ENCODE measurements at regions not wholly inside any gene's neighbourhood (a gene's known extent, or its start where the extent isn't known, plus 50 kb on each side); places are given as distances from the start of the nearest gene placed in this dataset.

DNA sequence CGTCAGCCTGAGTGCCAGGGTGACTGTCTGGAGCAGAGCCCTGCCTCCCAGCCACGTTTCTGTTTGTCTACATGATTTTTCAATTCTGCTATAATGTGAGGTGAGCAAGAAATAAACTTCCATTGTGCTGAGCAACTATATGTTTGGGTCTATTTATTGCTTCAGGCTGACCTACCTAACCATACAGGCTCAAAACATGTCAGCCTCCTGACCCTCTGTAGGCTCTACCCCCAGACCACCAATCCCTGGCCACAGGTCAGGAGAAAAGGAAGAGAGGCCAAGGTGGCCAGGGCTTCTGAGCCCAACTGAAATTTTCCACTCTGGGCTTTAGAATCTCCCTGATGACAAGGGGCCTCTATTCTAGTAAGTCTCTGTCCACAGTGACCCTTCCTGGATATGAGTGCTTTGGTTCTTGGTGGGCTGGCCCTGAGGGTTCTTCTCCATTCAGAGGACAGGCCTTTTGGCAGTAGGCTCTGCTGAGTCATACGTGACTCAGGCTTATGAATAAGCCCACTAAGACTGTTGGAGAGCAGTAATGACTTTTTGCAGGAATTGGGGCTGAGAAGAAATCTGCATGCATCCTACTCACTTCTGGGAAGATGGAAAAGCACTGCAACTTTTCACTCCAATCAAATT lies 117.2 kb upstream of the TBCA start:
- Histone ChIP-seq H3K79me2 (ENCODE audit: insufficient read depth, low read length) (no peaks in the 10 kb centered on the region), H3K4me1 (ENCODE audit: insufficient read depth, low read length) (peaks cover 17% of the 10 kb centered on the region), H3K4me2 (ENCODE audit: insufficient read depth, low read length) (peak overlapping the region; percentile 30), H3K27me3 (ENCODE audit: insufficient read depth, low read length) (no peaks in the 10 kb centered on the region), H3K36me3 (ENCODE audit: insufficient read depth, low read length) (no peaks in the 10 kb centered on the region), H3K27ac (ENCODE audit: low read depth, low read length) (peak overlapping the region; percentile 89), H3K9me3 (ENCODE audit: low read depth, low read length) (no peaks in the 10 kb centered on the region), H2AFZ (ENCODE audit: low read length) (peak overlapping the region; percentile 79), H4K20me1 (ENCODE audit: insufficient read depth, low read length) (no peaks in the 10 kb centered on the region), H3K4me3 (ENCODE audit: insufficient read depth, low read length) (no peak overlapping the region)
- TF ChIP-seq, protein P1, sequence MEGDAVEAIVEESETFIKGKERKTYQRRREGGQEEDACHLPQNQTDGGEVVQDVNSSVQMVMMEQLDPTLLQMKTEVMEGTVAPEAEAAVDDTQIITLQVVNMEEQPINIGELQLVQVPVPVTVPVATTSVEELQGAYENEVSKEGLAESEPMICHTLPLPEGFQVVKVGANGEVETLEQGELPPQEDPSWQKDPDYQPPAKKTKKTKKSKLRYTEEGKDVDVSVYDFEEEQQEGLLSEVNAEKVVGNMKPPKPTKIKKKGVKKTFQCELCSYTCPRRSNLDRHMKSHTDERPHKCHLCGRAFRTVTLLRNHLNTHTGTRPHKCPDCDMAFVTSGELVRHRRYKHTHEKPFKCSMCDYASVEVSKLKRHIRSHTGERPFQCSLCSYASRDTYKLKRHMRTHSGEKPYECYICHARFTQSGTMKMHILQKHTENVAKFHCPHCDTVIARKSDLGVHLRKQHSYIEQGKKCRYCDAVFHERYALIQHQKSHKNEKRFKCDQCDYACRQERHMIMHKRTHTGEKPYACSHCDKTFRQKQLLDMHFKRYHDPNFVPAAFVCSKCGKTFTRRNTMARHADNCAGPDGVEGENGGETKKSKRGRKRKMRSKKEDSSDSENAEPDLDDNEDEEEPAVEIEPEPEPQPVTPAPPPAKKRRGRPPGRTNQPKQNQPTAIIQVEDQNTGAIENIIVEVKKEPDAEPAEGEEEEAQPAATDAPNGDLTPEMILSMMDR (IDR thresholded peaks at IDR 0.05; ENCODE audit: extremely low read depth, low read depth, low read length): no peak
- peak; percentile 94 for DNase-seq (ENCODE audit: insufficient read length, low spot score, missing footprints)

DNA sequence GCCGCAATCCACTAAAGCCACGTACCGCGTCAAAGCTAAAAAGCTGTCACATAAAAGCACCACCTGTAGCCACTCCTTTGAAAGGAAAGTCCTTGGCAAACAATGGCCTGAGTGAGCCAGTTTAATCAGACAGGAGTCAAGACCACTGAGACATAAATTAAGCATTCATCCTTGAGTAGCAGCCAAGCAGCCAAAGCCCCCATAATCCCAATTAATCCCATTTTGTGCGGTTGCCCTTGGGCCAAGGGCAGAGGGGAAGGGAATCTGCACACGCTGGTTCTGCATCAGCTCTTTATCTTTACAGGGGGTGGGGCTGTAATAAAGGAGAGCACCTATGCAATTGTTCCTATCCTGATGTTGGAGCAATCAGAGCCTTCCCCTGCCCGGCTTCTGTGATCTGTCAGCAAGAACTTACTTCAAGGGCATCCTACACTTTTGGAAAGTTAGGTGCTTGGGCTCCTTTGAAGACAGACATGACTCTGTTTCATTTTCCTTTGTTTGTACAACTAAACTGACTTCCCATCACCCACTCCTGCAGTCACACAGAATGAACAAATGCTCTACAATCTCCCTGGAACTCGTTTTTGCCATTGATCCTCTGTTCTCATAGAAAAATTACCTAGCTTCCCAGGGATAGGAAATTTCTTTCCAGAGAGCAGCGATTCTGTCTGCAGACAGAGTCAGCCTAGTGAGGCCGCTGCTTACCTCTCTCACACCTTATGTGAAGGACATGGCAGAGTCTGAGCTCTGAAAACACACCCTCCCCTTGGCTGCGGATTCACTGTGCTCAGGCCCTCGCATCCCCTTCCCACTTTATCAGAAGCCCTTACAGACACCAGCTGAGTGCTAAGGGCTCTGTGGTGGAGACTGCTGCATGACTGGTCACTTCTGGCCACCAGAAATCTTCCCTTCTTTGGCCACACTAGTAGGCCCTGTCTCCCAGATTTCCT lies 116.2 kb upstream of the TBCA start:
- no peaks in the 10 kb centered on the region for H3K9me3 ChIP-seq (ENCODE audit: low read depth, low read length)
- no peaks in the 10 kb centered on the region for H3K36me3 ChIP-seq (ENCODE audit: insufficient read depth, low read length)
- no peak for DNase-seq (ENCODE audit: insufficient read length, low spot score, missing footprints)
- H3K79me2 ChIP-seq (ENCODE audit: insufficient read depth, low read length): no peaks in the 10 kb centered on the region
- no peak overlapping the region for H3K4me2 ChIP-seq (ENCODE audit: insufficient read depth, low read length)
- H2AFZ ChIP-seq (ENCODE audit: low read length): peak overlapping the region; percentile 79
- H4K20me1 ChIP-seq (ENCODE audit: insufficient read depth, low read length): no peaks in the 10 kb centered on the region
- peak overlapping the region; percentile 89 for H3K27ac ChIP-seq (ENCODE audit: low read depth, low read length)
- H3K4me3 ChIP-seq (ENCODE audit: insufficient read depth, low read length): no peak overlapping the region
- peaks cover 17% of the 10 kb centered on the region for H3K4me1 ChIP-seq (ENCODE audit: insufficient read depth, low read length)
- no peaks in the 10 kb centered on the region for H3K27me3 ChIP-seq (ENCODE audit: insufficient read depth, low read length)
- TF ChIP-seq, protein P1 (IDR thresholded peaks at IDR 0.05; ENCODE audit: extremely low read depth, low read depth, low read length): no peak

DNA sequence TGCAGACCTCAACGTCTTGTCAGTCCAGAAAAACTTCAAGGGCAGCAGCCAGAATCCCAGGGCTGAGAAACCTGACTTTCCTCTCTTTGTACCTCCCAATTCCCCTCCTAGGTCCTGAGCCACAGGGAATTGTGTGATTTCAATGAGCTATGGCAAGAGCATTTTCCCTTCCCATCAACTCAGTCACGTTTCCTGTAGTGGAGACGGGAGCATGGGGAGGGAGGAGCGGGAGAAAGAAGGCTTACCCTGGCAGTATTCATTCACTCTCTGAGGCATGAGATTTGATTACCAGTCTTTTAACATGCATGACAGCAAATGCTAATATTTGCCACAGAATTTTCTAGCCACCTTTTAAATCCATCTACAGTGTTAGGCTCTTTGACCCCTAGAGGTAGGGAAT lies 109.4 kb upstream of the TBCA start:
- H3K9me3 ChIP-seq (ENCODE audit: low read depth, low read length): no peaks in the 10 kb centered on the region
- TF ChIP-seq, protein P1 (IDR thresholded peaks at IDR 0.05; ENCODE audit: extremely low read depth, low read depth, low read length): no peak
- H3K4me3 ChIP-seq (ENCODE audit: insufficient read depth, low read length): no peak overlapping the region
- peak overlapping the region; percentile 2 for H2AFZ ChIP-seq (ENCODE audit: low read length)
- H3K27ac ChIP-seq (ENCODE audit: low read depth, low read length): no peak overlapping the region
- H4K20me1 ChIP-seq (ENCODE audit: insufficient read depth, low read length): no peaks in the 10 kb centered on the region
- H3K4me1 ChIP-seq (ENCODE audit: insufficient read depth, low read length): peaks cover 12% of the 10 kb centered on the region
- H3K79me2 ChIP-seq (ENCODE audit: insufficient read depth, low read length): no peaks in the 10 kb centered on the region
- no peak for DNase-seq (ENCODE audit: insufficient read length, low spot score, missing footprints)
- no peaks in the 10 kb centered on the region for H3K36me3 ChIP-seq (ENCODE audit: insufficient read depth, low read length)
- no peaks in the 10 kb centered on the region for H3K27me3 ChIP-seq (ENCODE audit: insufficient read depth, low read length)
- no peak overlapping the region for H3K4me2 ChIP-seq (ENCODE audit: insufficient read depth, low read length)

DNA sequence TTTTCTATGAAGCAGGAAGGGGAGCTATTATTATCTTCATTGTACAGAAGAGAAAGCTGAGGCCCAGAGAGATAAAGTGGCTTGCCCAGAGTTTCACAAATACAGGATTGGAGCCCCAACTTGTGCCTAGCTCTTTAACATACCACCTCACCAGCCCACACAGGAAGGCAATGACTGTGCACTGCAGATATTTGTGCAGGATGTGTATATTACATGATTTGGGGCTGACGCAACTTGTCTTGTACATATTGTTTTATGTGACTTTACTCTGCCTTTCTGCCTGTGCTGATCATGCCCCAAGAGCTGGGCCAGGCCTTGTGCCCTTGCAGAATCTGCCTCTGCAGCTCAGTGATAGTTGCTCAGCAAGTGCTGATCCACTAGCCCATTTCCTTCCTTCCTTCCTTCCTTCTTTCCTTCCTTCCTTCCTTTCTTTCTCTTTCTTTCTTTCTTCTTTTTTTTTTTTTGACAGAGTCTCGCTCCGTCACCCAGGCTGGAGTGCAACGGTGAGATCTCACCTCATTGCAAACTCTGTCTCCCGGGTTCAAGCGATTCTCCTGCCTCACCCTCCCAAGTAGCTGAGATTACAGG lies 106.6 kb upstream of the TBCA start:
- Histone ChIP-seq H3K9me3 (ENCODE audit: low read depth, low read length) (no peaks in the 10 kb centered on the region), H4K20me1 (ENCODE audit: insufficient read depth, low read length) (no peaks in the 10 kb centered on the region), H2AFZ (ENCODE audit: low read length) (no peak overlapping the region), H3K27ac (ENCODE audit: low read depth, low read length) (peak overlapping the region; percentile 49), H3K4me2 (ENCODE audit: insufficient read depth, low read length) (peak overlapping the region; percentile 9), H3K27me3 (ENCODE audit: insufficient read depth, low read length) (no peaks in the 10 kb centered on the region), H3K79me2 (ENCODE audit: insufficient read depth, low read length) (no peaks in the 10 kb centered on the region), H3K4me3 (ENCODE audit: insufficient read depth, low read length) (no peak overlapping the region), H3K36me3 (ENCODE audit: insufficient read depth, low read length) (no peaks in the 10 kb centered on the region), H3K4me1 (ENCODE audit: insufficient read depth, low read length) (peaks cover 19% of the 10 kb centered on the region)
- TF ChIP-seq, protein P1 (IDR thresholded peaks at IDR 0.05; ENCODE audit: extremely low read depth, low read depth, low read length): no peak
- DNase-seq (ENCODE audit: insufficient read length, low spot score, missing footprints): no peak
